ENCODE measurements at regions not wholly inside any gene's neighbourhood (a gene's known extent, or its start where the extent isn't known, plus 50 kb on each side); places are given as distances from the start of the nearest gene placed in this dataset.

GRCh38 chr3:184656458-184656828 is 55.4 kb downstream of the MAGEF1 start:
- H3K9me2 ChIP-seq (ENCODE audit: insufficient read depth): no peaks in the 10 kb centered on the region
- DNase-seq: no peak
- no peak overlapping the region for H2AFZ ChIP-seq
- H3K27ac ChIP-seq: no peak overlapping the region
- H3K36me3 ChIP-seq (ENCODE audit: low read depth): no peaks in the 10 kb centered on the region
- no peak for TF ChIP-seq CTCF (conservative IDR thresholded peaks at IDR 0.05)
- TF ChIP-seq EZH2 (IDR thresholded peaks at IDR 0.05; ENCODE audit: low read depth): no peak
- no TSS peak for BruUV-seq (replicated peaks)
- no peaks in the 10 kb centered on the region for H4K20me1 ChIP-seq (ENCODE audit: insufficient read depth)
- H3F3A ChIP-seq (ENCODE audit: insufficient read depth, low read depth): peaks cover 22% of the 10 kb centered on the region
- H3K79me2 ChIP-seq (ENCODE audit: low read depth): no peaks in the 10 kb centered on the region
- peaks cover 44% of the 10 kb centered on the region for H3K4me1 ChIP-seq (replicated peaks; ENCODE audit: insufficient read depth)
- ChIA-PET CTCF (interaction anchor here (0.7 kb wide), 1 partner anchor 20 kb away, joined by 5 read pairs; no protein-coding TSS in a partner anchor), POLR2A (ENCODE audit: unreplicated experiment) (interaction anchor here (0.9 kb wide), 1 partner anchor 55 kb away, joined by 10 read pairs; the partner anchor contains the start of gene MAGEF1)
- intact Hi-C loops (cut with micrococcal nuclease; ENCODE audit: unreplicated experiment): no loop called here
- H3K4me3 ChIP-seq: no peak overlapping the region
- no peaks in the 10 kb centered on the region for H3K27me3 ChIP-seq (ENCODE audit: insufficient read depth, low read depth)
- H3K9me3 ChIP-seq (ENCODE audit: insufficient read depth, low read depth): peaks cover 6% of the 10 kb centered on the region; the same call in 1 of the 2 replicates
- no peak overlapping the region for H3K4me2 ChIP-seq

- ChIA-PET CTCF (interaction anchor here (0.6 to 0.7 kb wide), 2 partner anchors 21 to 157 kb away, joined by 3 to 5 read pairs; partner anchors contain the start of gene VPS8), POLR2A (ENCODE audit: unreplicated experiment) (no interaction called here)
- H3K4me1 ChIP-seq (replicated peaks; ENCODE audit: insufficient read depth): peaks cover 49% of the 10 kb centered on the region
- no peak overlapping the region for H2AFZ ChIP-seq
- H3K9me3 ChIP-seq (ENCODE audit: insufficient read depth, low read depth): peaks cover 6% of the 10 kb centered on the region; the same call in 1 of the 2 replicates
- no peaks in the 10 kb centered on the region for H3K27me3 ChIP-seq (ENCODE audit: insufficient read depth, low read depth)
- no peak for DNase-seq
- intact Hi-C loops (cut with micrococcal nuclease; ENCODE audit: unreplicated experiment): no loop called here
- H3K4me3 ChIP-seq: no peak overlapping the region
- no peaks in the 10 kb centered on the region for H3K36me3 ChIP-seq (ENCODE audit: low read depth)
- H3F3A ChIP-seq (ENCODE audit: insufficient read depth, low read depth): peaks cover 19% of the 10 kb centered on the region
- H3K9me2 ChIP-seq (ENCODE audit: insufficient read depth): no peaks in the 10 kb centered on the region
- no TSS peak for BruUV-seq (replicated peaks)
- no peak overlapping the region for H3K27ac ChIP-seq
- no peaks in the 10 kb centered on the region for H3K79me2 ChIP-seq (ENCODE audit: low read depth)
- no peak for TF ChIP-seq EZH2 (IDR thresholded peaks at IDR 0.05; ENCODE audit: low read depth)
- TF ChIP-seq CTCF (conservative IDR thresholded peaks at IDR 0.05): no peak
- no peak overlapping the region for H3K4me2 ChIP-seq
- no peaks in the 10 kb centered on the region for H4K20me1 ChIP-seq (ENCODE audit: insufficient read depth)
Observed at GRCh38 chr3:184655597-184655996, 56.3 kb downstream of the MAGEF1 start.

- intact Hi-C loops (cut with micrococcal nuclease; ENCODE audit: unreplicated experiment): no loop called here
- H3K9me3 ChIP-seq (ENCODE audit: insufficient read depth, low read depth): peaks cover 6% of the 10 kb centered on the region; the same call in 1 of the 2 replicates
Observed at GRCh38 chr3:184654375-184654774, 57.5 kb downstream of the MAGEF1 start.

More at GRCh38 chr3:184654375-184654774, 57.5 kb downstream of the MAGEF1 start:
- Histone ChIP-seq H3K4me2 (no peak overlapping the region), H2AFZ (no peak overlapping the region), H3K9me2 (ENCODE audit: insufficient read depth) (no peaks in the 10 kb centered on the region), H3K27ac (no peak overlapping the region), H3K4me3 (no peak overlapping the region), H4K20me1 (ENCODE audit: insufficient read depth) (no peaks in the 10 kb centered on the region), H3K27me3 (ENCODE audit: insufficient read depth, low read depth) (no peaks in the 10 kb centered on the region), H3K36me3 (ENCODE audit: low read depth) (no peaks in the 10 kb centered on the region), H3F3A (ENCODE audit: insufficient read depth, low read depth) (peaks cover 6% of the 10 kb centered on the region; the same call in 1 of the 2 replicates), H3K4me1 (replicated peaks; ENCODE audit: insufficient read depth) (peaks cover 38% of the 10 kb centered on the region), H3K79me2 (ENCODE audit: low read depth) (no peaks in the 10 kb centered on the region)
- no peak for DNase-seq
- no peak for TF ChIP-seq CTCF (conservative IDR thresholded peaks at IDR 0.05)
- no peak for TF ChIP-seq EZH2 (IDR thresholded peaks at IDR 0.05; ENCODE audit: low read depth)
- POLR2A ChIA-PET (ENCODE audit: unreplicated experiment): no interaction called here
- BruUV-seq (replicated peaks): no TSS peak
- CTCF ChIA-PET: no interaction called here
